ENCODE measurements at regions not wholly inside any gene's neighbourhood (a gene's known extent, or its start where the extent isn't known, plus 50 kb on each side); places are given as distances from the start of the nearest gene placed in this dataset.
"Not testable (repeated sequence)": the region's sequence is repeated elsewhere in the genome, so short reads cannot be mapped to it uniquely, and the experiment has no call there.

GRCh38 chr3:112736805-112737566, 96.0 kb upstream of the CCDC80 start:
- DNase-seq = no peak

GRCh38 chr3:112736386-112736785, 95.4 kb upstream of the CCDC80 start:
- DNase-seq = no peak

- no peak for DNase-seq
Observed at GRCh38 chr3:112735926-112736325, 95.0 kb upstream of the CCDC80 start.

GRCh38 chr3:112734736-112735350, 93.9 kb upstream of the CCDC80 start:
- peak in 2 of 3 donors; percentile 53 to 57 for DNase-seq

DNA sequence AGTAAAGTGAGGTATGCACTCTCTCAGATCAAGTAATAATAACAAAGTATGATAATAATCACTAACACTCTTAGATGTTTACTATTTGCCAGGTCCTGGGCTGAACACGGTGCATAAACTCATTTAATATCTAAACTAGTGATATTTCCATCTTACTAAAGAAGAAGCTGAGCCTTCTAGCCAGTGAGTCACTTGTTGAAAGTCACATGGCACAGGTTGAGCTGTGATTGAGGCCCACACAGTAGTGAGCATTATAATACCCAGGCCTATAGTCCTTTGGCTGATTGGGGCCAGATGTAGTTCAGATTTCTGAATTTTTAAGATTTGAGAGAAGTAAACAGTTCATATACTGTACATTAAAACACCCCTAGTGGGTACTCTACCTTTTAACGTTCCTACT, 93.2 kb upstream of the CCDC80 start:
- no peak for DNase-seq

DNA sequence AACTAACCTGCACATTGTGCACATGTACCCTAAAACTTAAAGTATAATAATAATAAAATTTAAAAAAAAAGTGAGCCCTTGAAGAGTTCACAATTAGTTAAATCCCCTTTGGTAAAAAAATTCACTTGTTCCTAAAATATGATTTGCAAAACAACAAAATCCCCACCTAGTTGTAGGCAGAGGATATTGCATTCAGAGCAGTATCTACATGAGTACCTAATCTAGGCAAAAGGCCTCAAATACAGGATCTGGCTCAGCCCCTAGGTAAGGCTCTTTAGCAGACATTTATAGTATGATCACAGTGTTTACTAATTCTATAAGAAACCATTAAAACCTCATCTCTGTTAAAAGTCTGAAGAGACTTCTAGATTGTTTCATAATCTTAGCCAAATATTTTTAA, 89.3 kb upstream of the CCDC80 start:
- no peak for DNase-seq

- peak in 2 of 3 donors; percentile 25 to 48 for DNase-seq
Observed at GRCh38 chr3:112721231-112721630, 80.3 kb upstream of the CCDC80 start.

- no peak for DNase-seq
Observed at GRCh38 chr3:112718967-112719366, 78.0 kb upstream of the CCDC80 start.

DNA sequence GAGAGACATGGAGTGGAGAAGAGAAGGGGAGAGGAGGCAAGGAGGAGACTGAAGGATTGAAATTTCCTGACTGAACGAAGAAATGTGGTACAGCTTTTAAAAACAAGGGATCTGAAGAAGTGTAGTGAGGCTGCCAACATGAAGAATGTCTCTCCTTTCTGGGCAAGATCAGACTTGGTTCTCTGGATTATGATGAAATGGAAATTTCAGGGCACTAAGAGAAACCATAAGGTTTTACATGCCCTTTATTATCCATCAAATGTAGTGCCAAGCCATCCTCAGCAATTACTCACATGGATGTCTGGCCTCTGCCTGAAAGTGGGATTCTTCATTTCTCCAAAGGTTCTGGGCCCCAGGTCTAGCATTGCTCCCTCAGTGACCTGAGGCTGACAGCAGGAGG, 77.6 kb upstream of the CCDC80 start:
- DNase-seq = no peak

- DNase-seq = no peak
Observed at GRCh38 chr3:112709911-112710310, 69.0 kb upstream of the CCDC80 start.

DNA sequence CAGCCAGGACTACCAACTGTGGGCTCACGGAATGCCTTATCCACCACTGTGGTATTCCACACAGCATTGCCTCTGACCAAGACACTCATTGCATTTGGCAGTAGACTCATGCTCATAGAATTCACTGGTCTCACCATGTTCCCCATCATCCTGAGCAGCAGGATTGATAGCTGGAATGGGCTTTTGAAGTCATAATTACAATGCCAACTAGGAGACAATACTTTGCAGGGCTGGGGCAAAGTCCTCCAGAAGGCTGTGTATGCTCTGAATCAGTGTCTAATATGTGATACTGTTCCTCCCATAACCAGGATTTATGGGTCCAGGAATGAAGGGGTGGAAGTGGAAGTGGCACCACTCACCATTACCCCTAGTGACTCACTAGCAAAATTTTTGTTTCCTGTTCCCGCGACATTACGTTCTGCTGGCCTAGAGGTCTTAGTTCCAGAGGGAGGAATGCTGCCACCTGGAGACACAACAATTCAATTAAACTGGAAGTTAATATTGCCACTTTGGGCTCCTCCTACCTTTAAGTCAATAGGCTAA, 58.6 kb upstream of the CCDC80 start:
- DNase-seq = no peak

DNA sequence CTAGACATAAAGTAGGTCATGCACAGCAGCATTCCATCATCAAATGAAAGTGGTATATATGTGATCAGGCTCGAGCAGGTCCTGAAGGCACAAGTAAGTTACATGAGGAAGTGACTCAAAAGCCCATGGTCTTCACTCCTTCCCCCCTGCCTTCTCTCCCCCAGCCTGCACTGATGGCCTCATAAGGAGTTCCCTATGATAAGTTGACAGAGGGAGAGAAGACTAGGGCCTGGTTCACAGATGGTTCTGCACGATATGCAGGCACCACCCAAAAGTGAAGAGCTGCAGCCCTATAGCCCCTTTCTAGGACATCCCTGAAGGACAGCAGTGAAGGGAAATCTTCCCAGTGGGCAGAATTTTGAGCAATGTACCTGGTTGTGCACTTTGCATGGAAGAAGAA, 57.5 kb upstream of the CCDC80 start:
- not testable (repeated sequence) for DNase-seq

DNA sequence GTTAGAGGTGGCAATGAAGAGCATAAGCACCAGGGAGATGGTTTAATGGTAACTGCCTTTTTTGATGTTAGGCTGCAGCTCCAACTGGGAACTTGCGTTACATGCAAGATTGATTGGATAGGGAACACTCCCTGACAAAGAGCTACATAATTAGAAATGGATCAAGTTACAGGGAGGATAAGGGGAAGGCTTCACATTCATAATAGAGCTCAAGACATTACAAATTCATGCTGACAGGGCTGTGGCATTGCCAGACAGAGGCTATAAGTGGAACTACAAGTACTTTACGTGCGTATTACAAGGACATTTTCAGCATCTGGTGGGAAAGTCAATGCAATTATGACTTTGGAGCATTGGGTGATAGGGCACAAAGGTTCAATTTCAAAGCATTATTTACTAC, 55.3 kb upstream of the CCDC80 start:
- DNase-seq = not testable (repeated sequence)

GRCh38 chr3:112695377-112696108, 54.6 kb upstream of the CCDC80 start:
- not testable (repeated sequence) for DNase-seq

- not testable (repeated sequence) for DNase-seq
Observed at GRCh38 chr3:112694906-112695305, 54.0 kb upstream of the CCDC80 start.

DNA sequence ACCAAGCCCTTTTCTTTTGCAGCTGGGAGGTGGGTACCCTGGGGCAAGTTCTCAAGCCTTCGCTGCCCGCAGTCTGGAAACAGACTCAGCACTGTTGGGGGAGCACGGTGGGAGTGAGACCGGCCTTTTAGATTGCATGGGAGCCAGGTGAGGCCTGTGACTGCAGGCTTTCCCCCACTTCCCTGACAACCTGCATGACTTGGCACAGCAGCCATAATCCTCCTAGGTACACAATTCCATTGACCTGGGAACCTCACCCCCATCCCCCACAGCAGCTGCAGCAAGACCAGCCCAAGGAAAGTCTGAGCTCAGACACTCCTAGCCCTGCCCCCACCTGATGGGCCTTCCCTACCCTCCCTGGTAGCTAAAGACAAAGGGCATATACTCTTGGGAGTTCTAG, 52.2 kb upstream of the CCDC80 start:
- DNase-seq = no peak
